ENCODE measurements at regions not wholly inside any gene's neighbourhood (a gene's known extent, or its start where the extent isn't known, plus 50 kb on each side); places are given as distances from the start of the nearest gene placed in this dataset.

DNA sequence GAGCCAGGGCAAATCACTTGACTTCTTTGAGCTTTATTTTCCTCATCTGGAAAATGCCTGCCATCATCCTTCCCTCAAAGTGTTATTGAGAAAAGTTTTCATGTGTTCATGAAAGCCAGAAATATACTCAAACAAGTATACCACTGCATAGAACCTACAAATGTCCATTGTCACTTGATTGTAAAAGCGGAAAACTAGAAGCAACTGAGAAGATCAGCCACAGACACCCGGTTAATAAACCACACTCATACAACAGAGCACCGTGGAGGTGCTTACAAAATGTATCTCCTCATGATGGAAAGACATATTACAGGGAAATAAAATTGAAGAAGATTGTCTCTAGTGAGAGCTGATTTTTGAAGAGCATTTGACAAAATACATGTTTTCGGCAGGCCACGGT is 117.2 kb upstream of the MSX2 start:
- no peak for ATAC-seq
- no peak for DNase-seq
- intact Hi-C loops (cut with DNase I, micrococcal nuclease), result no loop called here

GRCh38 chr5:174607916-174608315 is 116.5 kb upstream of the MSX2 start:
- DNase-seq (no peak), ATAC-seq (no peak)
- intact Hi-C loops (cut with DNase I, micrococcal nuclease), result no loop called here

DNA sequence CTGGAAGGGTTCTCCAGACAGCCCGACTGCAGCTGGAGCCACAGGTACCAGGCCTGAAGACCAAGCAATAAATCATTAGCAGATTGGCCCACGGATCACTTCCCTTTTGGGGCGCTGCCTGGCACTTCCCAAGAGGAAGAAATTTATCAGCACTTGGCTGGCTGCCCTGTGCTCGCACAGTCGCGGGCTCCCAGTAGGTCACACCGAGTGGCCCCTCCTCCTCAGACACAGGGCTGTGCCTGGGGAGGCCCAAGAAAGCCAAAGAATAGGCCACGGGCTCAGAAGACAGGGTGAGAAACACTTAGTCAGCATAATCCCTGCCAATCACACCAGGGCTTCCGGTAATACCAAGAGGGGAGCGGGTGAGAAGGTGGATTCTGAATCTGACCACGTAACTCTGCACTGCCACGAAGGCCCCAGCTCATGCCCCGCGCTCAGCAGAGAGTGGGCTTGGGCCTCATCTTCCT is 115.7 kb upstream of the MSX2 start:
- ATAC-seq (peak; percentile 42), DNase-seq (peak; percentile 26 to 68)
- intact Hi-C loops (cut with DNase I, micrococcal nuclease), result no loop called here

- ATAC-seq, result no peak
- DNase-seq, result no peak
- intact Hi-C loops (cut with DNase I, micrococcal nuclease), result no loop called here
Measured at GRCh38 chr5:174609116-174609515, 115.3 kb upstream of the MSX2 start.

GRCh38 chr5:174610968-174611367 is 113.4 kb upstream of the MSX2 start:
- intact Hi-C loops (cut with DNase I, micrococcal nuclease), result no loop called here
- DNase-seq (no peak), ATAC-seq (no peak)

GRCh38 chr5:174612686-174613085 is 111.7 kb upstream of the MSX2 start:
- DNase-seq, result no peak
- no peak for ATAC-seq
- intact Hi-C loops (cut with DNase I, micrococcal nuclease), result no loop called here

DNA sequence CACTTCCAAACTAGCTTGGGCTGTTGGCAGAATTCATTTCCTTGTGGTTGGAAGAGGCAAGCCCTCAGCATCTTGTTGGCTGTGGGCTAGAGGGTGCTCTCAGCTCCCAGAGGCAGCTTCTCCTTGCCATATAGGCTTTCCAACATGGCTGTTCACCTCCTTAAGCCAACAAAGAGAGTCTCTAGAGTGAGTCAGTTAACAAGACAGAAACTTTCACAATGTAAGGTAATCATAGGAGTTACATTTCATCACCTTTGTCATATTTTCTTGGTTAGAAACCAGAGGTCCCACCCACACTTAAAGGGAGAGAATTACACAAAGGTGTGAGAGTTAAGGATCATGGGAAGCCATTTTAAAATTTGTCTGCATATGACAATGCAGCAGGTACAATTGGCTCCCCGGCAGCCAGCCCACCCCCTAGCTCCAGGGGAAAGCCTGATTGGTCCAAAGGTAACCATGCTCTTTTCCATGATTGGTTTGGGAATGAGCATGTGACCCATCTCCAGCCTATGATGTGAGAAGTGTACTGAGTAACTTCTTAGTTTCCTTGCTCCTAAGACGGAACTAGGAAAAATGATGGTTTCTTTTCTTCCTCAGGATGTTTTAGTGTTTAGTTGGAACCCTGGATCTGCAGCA is 109.8 kb upstream of the MSX2 start:
- intact Hi-C loops (cut with DNase I, micrococcal nuclease), result no loop called here
- ATAC-seq (no peak), DNase-seq (no peak)

- DNase-seq, result no peak
- no peak for ATAC-seq
- intact Hi-C loops (cut with DNase I, micrococcal nuclease), result no loop called here
Measured at GRCh38 chr5:174616036-174616435, 108.3 kb upstream of the MSX2 start.

- intact Hi-C loops (cut with DNase I, micrococcal nuclease), result no loop called here
- ATAC-seq (no peak), DNase-seq (no peak)
Measured at GRCh38 chr5:174617285-174617684, 107.1 kb upstream of the MSX2 start.

DNA sequence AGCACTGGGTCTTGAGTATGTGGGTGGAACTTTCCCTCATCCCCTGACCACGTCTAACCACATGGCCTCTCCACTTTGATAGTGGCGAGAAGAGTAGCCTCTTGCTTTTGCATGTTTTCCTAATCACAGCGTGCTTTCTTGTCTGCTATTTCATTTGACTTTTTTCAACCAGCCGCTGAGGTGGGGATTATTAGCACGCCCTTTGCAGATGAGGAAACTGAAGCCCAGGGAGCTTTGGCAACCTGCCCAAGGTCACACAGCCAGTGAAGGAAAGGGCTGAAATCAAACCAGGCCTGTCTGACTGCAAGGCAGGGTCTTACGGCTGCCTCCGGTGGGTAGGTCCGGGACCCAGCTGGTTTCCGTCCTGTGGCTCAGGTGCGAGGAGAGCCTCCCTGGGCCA is 106.5 kb upstream of the MSX2 start:
- DNase-seq (no peak), ATAC-seq (no peak)
- intact Hi-C loops (cut with DNase I, micrococcal nuclease), result no loop called here

DNA sequence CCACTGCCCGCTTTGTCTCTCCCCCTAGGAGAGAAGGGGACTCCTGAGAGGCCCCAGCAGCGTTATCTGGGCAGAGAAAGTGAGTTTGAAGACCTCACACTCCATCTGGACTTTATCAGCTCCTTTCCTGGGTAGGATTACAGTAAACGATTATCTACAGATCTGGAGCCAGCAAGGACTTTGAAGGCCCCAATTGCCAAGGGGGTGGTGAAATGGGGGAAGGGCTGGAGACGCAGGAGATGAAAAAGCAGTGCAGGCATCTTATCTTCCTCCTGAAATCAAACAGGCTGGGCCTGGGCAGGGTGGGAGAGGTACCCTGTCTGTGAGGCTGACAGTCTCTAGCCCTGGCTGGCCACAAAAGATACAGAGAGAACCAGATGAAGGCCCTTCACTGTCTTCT is 105.8 kb upstream of the MSX2 start:
- DNase-seq, result no peak
- intact Hi-C loops (cut with DNase I, micrococcal nuclease), result no loop called here

DNA sequence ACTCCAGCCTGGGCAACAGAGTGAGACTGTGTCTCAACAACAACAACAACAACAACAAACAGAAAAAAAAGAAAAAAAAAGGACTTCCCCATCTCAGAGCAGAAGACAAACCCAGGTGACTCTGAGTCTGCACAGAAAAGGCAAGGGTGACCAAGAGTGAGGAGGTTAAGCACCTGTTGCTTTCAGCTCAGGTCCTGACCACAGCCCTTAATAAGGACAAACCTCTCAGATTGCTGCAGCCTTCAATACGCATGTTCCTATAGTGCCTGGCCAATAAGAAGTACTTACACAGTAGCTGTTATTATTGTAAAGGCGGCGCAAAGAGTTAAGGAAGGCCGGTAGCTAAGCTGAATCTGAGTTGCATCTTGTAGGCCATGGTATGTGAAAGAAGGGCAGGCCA is 102.3 kb upstream of the MSX2 start:
- intact Hi-C loops (cut with DNase I, micrococcal nuclease), result no loop called here
- DNase-seq (no peak), ATAC-seq (no peak)

More for the DNA sequence above, 105.8 kb upstream of the MSX2 start:
- no peak for ATAC-seq

GRCh38 chr5:174623018-174623417 is 101.4 kb upstream of the MSX2 start:
- DNase-seq (no peak), ATAC-seq (no peak)
- intact Hi-C loops (cut with DNase I, micrococcal nuclease), result no loop called here

DNA sequence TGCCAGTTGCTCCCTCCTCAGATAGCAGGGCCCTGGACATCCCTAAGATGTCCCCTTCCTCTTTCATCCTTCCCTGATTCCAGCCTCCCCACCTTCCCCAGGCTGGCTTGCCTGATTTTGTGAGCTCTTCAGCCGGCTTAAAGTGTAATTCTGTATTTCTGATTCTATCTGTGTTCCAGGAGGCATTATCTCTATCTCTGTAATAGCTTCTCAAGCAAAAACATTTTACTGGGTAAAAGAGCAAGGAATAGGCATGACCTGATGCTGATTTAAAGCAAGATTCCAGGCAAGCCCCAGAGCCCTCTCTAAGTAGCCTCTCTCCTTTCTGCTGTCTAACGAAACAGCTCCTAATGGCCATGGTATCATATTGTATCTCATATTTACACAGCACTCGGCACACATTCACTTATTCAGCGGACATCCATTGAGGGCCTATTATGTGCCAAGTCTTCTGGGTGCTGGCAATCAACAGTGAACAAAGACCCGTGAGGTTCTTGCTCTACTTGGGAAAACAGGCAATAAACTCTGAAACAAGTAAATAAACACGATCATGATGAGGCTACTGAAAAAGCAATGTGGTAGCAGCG is 100.9 kb upstream of the MSX2 start:
- no peak for ATAC-seq
- intact Hi-C loops (cut with DNase I, micrococcal nuclease), result no loop called here

DNA sequence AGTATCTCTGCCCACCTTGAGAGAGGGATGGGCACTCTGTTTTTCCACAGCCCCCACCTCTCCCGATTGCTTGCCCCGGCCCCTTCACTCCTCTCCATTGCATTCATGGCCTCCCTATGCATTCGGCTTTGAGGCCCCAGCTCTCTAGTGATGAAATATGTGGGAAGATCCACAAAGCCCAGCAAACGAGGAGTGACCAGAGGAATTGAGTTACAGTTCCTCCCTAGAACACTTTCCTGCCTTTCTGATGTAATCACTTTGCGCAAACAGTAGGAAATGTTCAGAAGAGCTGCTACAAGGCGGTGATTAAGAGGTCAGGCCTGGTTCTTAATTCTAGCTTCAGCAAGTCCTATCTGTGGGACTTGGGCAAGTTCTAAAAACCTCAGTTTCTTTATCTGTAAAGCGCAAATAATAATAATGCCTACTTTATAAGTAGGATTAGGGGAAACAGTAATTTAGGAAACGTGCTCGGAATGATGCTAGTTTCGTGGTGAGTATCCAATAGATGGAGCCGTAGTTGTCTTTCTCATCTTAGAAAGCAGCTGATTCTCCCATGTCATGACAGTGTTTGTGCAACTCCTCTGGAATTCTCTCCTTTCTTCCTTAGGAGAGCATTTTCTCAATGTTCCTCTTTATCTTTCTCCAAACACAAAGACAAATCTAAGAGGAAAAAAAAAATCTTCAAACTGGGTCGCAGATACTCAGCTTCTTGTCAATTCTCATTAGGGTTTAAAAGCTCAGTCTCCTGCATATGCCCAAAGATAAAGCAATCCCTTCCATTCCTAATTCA is 99.5 kb upstream of the MSX2 start:
- ATAC-seq (no peak), DNase-seq (no peak)
- intact Hi-C loops (cut with DNase I, micrococcal nuclease), result no loop called here

More for the DNA sequence above, 100.9 kb upstream of the MSX2 start:
- DNase-seq, result no peak

GRCh38 chr5:174625591-174626350 is 98.6 kb upstream of the MSX2 start:
- DNase-seq (no peak), ATAC-seq (no peak)
- intact Hi-C loops (cut with DNase I, micrococcal nuclease), result no loop called here

DNA sequence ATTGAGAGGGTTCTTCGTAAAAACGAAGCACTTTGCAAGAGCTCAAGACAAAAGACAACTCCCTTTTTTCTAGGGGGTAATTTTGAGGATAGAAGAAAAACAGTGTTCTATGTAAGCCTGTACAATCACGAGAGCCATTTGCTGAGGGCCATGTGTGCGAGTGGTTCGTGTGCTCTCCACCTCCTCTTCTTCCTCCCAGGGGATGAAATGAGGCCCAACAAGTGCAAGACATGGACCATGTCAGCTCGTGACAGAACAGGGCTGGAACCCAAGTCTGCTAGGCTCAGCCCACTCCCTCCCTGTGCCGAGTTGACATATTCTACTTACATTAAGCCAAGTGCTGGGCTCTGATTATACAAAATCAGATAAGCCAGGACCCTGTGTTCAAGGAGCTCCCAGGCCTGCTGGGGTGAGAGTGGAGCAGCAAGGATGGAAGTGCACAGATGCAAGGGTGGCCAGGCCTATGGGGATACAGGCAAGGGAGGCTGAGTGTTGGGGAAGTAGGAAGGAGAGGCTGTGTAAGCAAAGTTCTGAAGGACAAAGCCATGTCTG is 97.9 kb upstream of the MSX2 start:
- intact Hi-C loops (cut with DNase I, micrococcal nuclease), result no loop called here
- DNase-seq (no peak), ATAC-seq (no peak)

- ATAC-seq, result no peak
Measured at GRCh38 chr5:174636094-174636493, 88.3 kb upstream of the MSX2 start.

DNA sequence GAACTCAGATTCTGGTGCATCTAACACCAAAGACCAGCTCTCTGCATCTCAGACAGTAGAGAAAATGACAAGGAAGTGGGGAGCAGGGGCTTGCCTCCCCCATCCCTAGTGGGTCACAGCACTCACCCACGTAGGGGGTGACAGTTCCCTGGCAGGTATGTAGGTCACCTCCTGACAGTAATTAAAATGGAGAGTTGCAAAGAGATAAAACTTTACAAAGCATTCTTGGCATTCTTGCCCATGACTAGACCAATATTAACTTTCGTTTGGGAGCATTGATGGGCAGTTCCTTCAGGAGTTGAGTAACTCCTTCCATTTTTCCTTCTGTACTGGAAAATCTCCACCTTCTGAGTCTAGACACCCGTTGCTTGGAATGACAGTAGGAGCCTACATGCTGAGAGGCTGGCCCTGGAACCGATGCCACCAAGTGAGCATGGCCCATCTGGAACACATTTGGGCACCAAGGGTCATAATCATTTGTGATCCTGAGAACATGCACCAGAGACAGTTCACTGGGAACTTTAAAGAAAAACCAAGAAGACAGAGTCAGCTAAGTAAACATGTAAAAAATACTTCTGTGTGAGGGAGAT is 81.5 kb upstream of the MSX2 start:
- DNase-seq, result no peak
- intact Hi-C loops (cut with DNase I, micrococcal nuclease), result no loop called here
- no peak for ATAC-seq

More at GRCh38 chr5:174636094-174636493, 88.3 kb upstream of the MSX2 start:
- intact Hi-C loops (cut with DNase I, micrococcal nuclease), result no loop called here
- no peak for DNase-seq

Measured in left colon (tissue), 2 donors.